Testis (tissue), 2 donors: ENCODE measurements at regions not wholly inside any gene's neighbourhood (a gene's known extent, or its start where the extent isn't known, plus 50 kb on each side); places are given as distances from the start of the nearest gene placed in this dataset.
"Not testable (repeated sequence)": the region's sequence is repeated elsewhere in the genome, so short reads cannot be mapped to it uniquely, and the experiment has no call there.

Experiments used
- CTCF ChIP-seq, 3 experiments: fragments of 450-650 bp in 2 of 3; fragments of 200-600 bp in 1 of 3; sonication (generic) in 1 of 3; IDR thresholded peaks; one replicate each; pipeline ENCODE4 v1.5.1; 2016 to 2019; ENCODE audit warnings: antibody characterized with exemption in 3 of 3, mild to moderate bottlenecking in 2 of 3, moderate library complexity in 1 of 3
- POLR2A ChIP-seq: fragments of 450-650 bp; IDR thresholded peaks from one replicate; pipeline ENCODE4 v1.6.1; 2017; ENCODE audit warnings: antibody characterized with exemption, mild to moderate bottlenecking, moderate library complexity

- TF ChIP-seq CTCF (IDR thresholded peaks at IDR 0.05); POLR2A: not testable (repeated sequence)
Measured at GRCh38 chr9:65402206-65402870, 117.3 kb upstream of the FOXD4L5 start.
